HCT116 (cell line): ENCODE measurements at regions not wholly inside any gene's neighbourhood (a gene's known extent, or its start where the extent isn't known, plus 50 kb on each side); places are given as distances from the start of the nearest gene placed in this dataset.

Experiments used
- CBX3 ChIP-seq: IDR thresholded peaks from 2 replicates; pipeline ENCODE4 v1.6.1; 2012; ENCODE audit warnings: low read depth
- CTCF ChIP-seq, 3 experiments: fragments of 200-600 bp in 1 of 3; sonication (generic) in 1 of 3; IDR thresholded peaks in 2 of 3; conservative IDR thresholded peaks in 1 of 3; 2 replicates each; pipeline ENCODE4 v1.5.1; 2012 to 2017; ENCODE audit warnings: low read depth in 2 of 3, low read length in 2 of 3, antibody characterized with exemption in 1 of 3, borderline replicate concordance in 1 of 3, control low read depth in 1 of 3, mild to moderate bottlenecking in 1 of 3, mixed read lengths in 1 of 3, mixed run types in 1 of 3, moderate library complexity in 1 of 3; ENCODE audit not compliant: insufficient read depth in 1 of 3
- EGR1 ChIP-seq: IDR thresholded peaks from 2 replicates; pipeline ENCODE4 v1.6.1; 2012; ENCODE audit warnings: low read depth
- POLR2A ChIP-seq: IDR thresholded peaks from 2 replicates; pipeline ENCODE4 v1.7.0; 2011; ENCODE audit warnings: borderline replicate concordance; ENCODE audit not compliant: insufficient read depth, insufficient read length; ENCODE audit errors: extremely low read depth
- POLR2AphosphoS5 ChIP-seq: IDR thresholded peaks from 2 replicates; pipeline ENCODE4 v1.6.1; 2011; ENCODE audit warnings: mild to moderate bottlenecking, low read depth, low read length, moderate library complexity
- TCF7L2 ChIP-seq: IDR thresholded peaks from 2 replicates; pipeline ENCODE4 v1.7.0; 2011; ENCODE audit warnings: borderline replicate concordance, inconsistent platforms; ENCODE audit not compliant: insufficient read depth, insufficient read length; ENCODE audit errors: extremely low read depth

GRCh38 chr6:142696123-142697000 is 248.6 kb downstream of the HIVEP2 start:
- TF ChIP-seq POLR2AphosphoS5 (no peak), CTCF (IDR thresholded peaks at IDR 0.05 in 2 of 3, conservative IDR thresholded peaks at IDR 0.05 in 1 of 3; ENCODE audit: borderline replicate concordance in 1 of 3, insufficient read depth in 1 of 3, low read depth in 2 of 3, low read length in 2 of 3) (no peak), CBX3 (no peak), TCF7L2 (no peak), POLR2A (no peak), EGR1 (no peak)
